SK-N-SH (cell line): ENCODE measurements at regions not wholly inside any gene's neighbourhood (a gene's known extent, or its start where the extent isn't known, plus 50 kb on each side); places are given as distances from the start of the nearest gene placed in this dataset.

ENCODE experiments used
- CTCF ChIA-PET: fragments of 300-600, 350-600 bp; formaldehyde crosslinking; extraction: SDS; loops from one replicate; lab custom pipeline; 2021; lab: Yijun Ruan, JAX
- POLR2A ChIA-PET: fragments of 350-600 bp; sonication (Branson Sonifier 250); formaldehyde crosslinking; extraction: SDS; loops from one replicate; lab custom pipeline; 2020; ENCODE audit warnings: antibody characterized with exemption, inconsistent platforms; lab: Yijun Ruan, JAX
- DNase-seq: peaks from one replicate; pipeline ENCODE4 v3.0.0; 2012
- H2AFZ ChIP-seq: fragments of 200-600 bp; sonication (generic); 2 replicates; pipeline ENCODE4 v1.8.1; 2016; ENCODE audit warnings: antibody characterized with exemption, mild to moderate bottlenecking, low read depth
- H3F3A ChIP-seq: fragments of 200-600 bp; sonication (generic); replicated peaks from 2 replicates; pipeline ENCODE3; 2016; ENCODE audit warnings: antibody characterized with exemption, mild to moderate bottlenecking; ENCODE audit not compliant: insufficient read depth
- H3K27ac ChIP-seq, 2 experiments: fragments of 200-500 bp in 1 of 2; fragments of 200-600 bp in 1 of 2; sonication (Bioruptor generic) in 1 of 2; sonication (generic), shearing (Covaris generic) in 1 of 2; 2 replicates each; pipeline versions ENCODE4 v1.5.1 to v1.6.1; 2014 to 2016; ENCODE audit warnings: low read depth in 2 of 2, inconsistent platforms in 1 of 2, low read length in 1 of 2, mild to moderate bottlenecking in 1 of 2, mixed read lengths in 1 of 2
- H3K27me3 ChIP-seq: fragments of 200-600 bp; sonication (generic), shearing (Covaris generic); 2 replicates; pipeline ENCODE4 v1.6.1; 2016; ENCODE audit warnings: mixed run types; ENCODE audit not compliant: insufficient read depth
- H3K36me3 ChIP-seq, 2 experiments: fragments of 200-500 bp in 1 of 2; fragments of 200-600 bp in 1 of 2; sonication (Bioruptor generic) in 1 of 2; sonication (generic) in 1 of 2; replicated peaks in 1 of 2; 2 replicates each; pipeline versions ENCODE3 to v1.5.1; 2014 to 2016; ENCODE audit warnings: low read length in 1 of 2, mild to moderate bottlenecking in 1 of 2; ENCODE audit not compliant: insufficient read depth in 2 of 2, control insufficient read depth in 1 of 2
- H3K4me1 ChIP-seq, 2 experiments: fragments of 200-500 bp in 1 of 2; fragments of 200-600 bp in 1 of 2; sonication (Bioruptor generic) in 1 of 2; sonication (generic), shearing (Covaris generic) in 1 of 2; 2 replicates each; pipeline versions ENCODE4 v1.5.1 to v1.6.1; 2014 to 2016; ENCODE audit warnings: low read depth in 1 of 2, low read length in 1 of 2, mixed run types in 1 of 2; ENCODE audit not compliant: insufficient read depth in 2 of 2, control insufficient read depth in 1 of 2
- H3K4me2 ChIP-seq: fragments of 200-600 bp; sonication (generic), shearing (Covaris generic); 2 replicates; pipeline ENCODE4 v1.6.1; 2017; ENCODE audit warnings: mixed run types
- H3K4me3 ChIP-seq, 2 experiments: fragments of 200-500 bp in 1 of 2; fragments of 200-600 bp in 1 of 2; sonication (Bioruptor generic) in 1 of 2; sonication (generic), shearing (Covaris generic) in 1 of 2; 2 replicates each; pipeline versions ENCODE4 v1.5.1 to v1.8.1; 2014 to 2016; ENCODE audit warnings: low read depth in 2 of 2, inconsistent platforms in 1 of 2, low read length in 1 of 2, mild to moderate bottlenecking in 1 of 2, mixed read lengths in 1 of 2, moderate library complexity in 1 of 2
- H3K79me2 ChIP-seq: fragments of 200-600 bp; sonication (generic); 2 replicates; pipeline ENCODE4 v1.8.1; 2017; ENCODE audit warnings: mild to moderate bottlenecking; ENCODE audit not compliant: insufficient read depth
- H3K9ac ChIP-seq: fragments of 200-600 bp; sonication (generic); 2 replicates; pipeline ENCODE4 v1.6.1; 2017; ENCODE audit warnings: mixed run types
- H3K9me2 ChIP-seq: fragments of 200-600 bp; sonication (generic); 2 replicates; pipeline ENCODE4 v1.6.1; 2017; ENCODE audit warnings: mixed run types
- H3K9me3 ChIP-seq: fragments of 200-600 bp; sonication (generic); 2 replicates; pipeline ENCODE4 v1.6.1; 2017; ENCODE audit warnings: mixed run types, mild to moderate bottlenecking, moderate library complexity
- H4K20me1 ChIP-seq: fragments of 200-600 bp; sonication (generic); 2 replicates; pipeline ENCODE4 v1.6.1; 2017; ENCODE audit warnings: mild to moderate bottlenecking, mixed run types; ENCODE audit not compliant: insufficient read depth
- ELF1 ChIP-seq: IDR thresholded peaks from 2 replicates; pipeline ENCODE4 v1.4.0; 2012
- EP300 ChIP-seq, 2 experiments: IDR thresholded peaks; 2 replicates each; pipeline versions ENCODE4 v1.4.0 to v1.6.1; 2012; ENCODE audit warnings: borderline replicate concordance in 1 of 2, low read depth in 1 of 2, low read length in 1 of 2
- EZH2phosphoT487 ChIP-seq: fragments of 200-600 bp; sonication (generic); IDR thresholded peaks from 2 replicates; pipeline ENCODE4 v1.6.1; 2017; ENCODE audit warnings: low read depth, mixed run types, mild to moderate bottlenecking, antibody characterized with exemption, moderate library complexity, borderline replicate concordance
- FOXM1 ChIP-seq: IDR thresholded peaks from 2 replicates; pipeline ENCODE4 v1.4.0; 2012; ENCODE audit warnings: low read depth, mild to moderate bottlenecking
- GATA2 ChIP-seq: sonication (generic); formaldehyde crosslinking; IDR thresholded peaks from 2 replicates; pipeline ENCODE4 v1.5.0; 2020; ENCODE audit warnings: mild to moderate bottlenecking, missing genetic modification reagents
- IRF3 ChIP-seq: fragments of 150-350 bp; IDR thresholded peaks from 2 replicates; pipeline ENCODE4 v1.6.1; 2016; ENCODE audit warnings: mild to moderate bottlenecking, low read depth, low read length
- MAX ChIP-seq: IDR thresholded peaks from 2 replicates; pipeline ENCODE4 v1.4.0; 2012; ENCODE audit warnings: low read depth
- POLR2AphosphoS5 ChIP-seq: IDR thresholded peaks from 2 replicates; pipeline ENCODE4 v1.6.1; 2012; ENCODE audit warnings: low read depth, low read length
- RAD21 ChIP-seq: IDR thresholded peaks from 2 replicates; pipeline ENCODE4 v1.6.1; 2012; ENCODE audit warnings: mild to moderate bottlenecking, low read length
- RCOR1 ChIP-seq: fragments of 150-350 bp; IDR thresholded peaks from 2 replicates; pipeline ENCODE4 v1.6.1; 2017; ENCODE audit warnings: antibody characterized with exemption, low read length
- REST ChIP-seq: IDR thresholded peaks from 2 replicates; pipeline ENCODE4 v1.6.1; 2012; ENCODE audit warnings: mild to moderate bottlenecking, low read depth, low read length, moderate library complexity
- TCF12 ChIP-seq: IDR thresholded peaks from 2 replicates; pipeline ENCODE4 v1.4.0; 2012
- TEAD4 ChIP-seq: IDR thresholded peaks from 2 replicates; pipeline ENCODE4 v1.4.0; 2012; ENCODE audit warnings: mild to moderate bottlenecking, borderline replicate concordance; ENCODE audit not compliant: insufficient read depth
- USF1 ChIP-seq: IDR thresholded peaks from 2 replicates; pipeline ENCODE4 v1.4.0; 2012; ENCODE audit warnings: low read depth, borderline replicate concordance
- USF2 ChIP-seq: fragments of 150-350 bp; IDR thresholded peaks from 2 replicates; pipeline ENCODE4 v1.6.1; 2017; ENCODE audit warnings: antibody characterized with exemption, low read length, low read depth, borderline replicate concordance
- ZBTB33 ChIP-seq: IDR thresholded peaks from 2 replicates; pipeline ENCODE4 v1.4.0; 2012; ENCODE audit warnings: low read depth, borderline replicate concordance
- WGBS: methylation state at CpG from one replicate; pipeline ENCODE4 v1.1.6; 2017; ENCODE audit warnings: low lambda C conversion rate; 5-methylcytosine and 5-hydroxymethylcytosine counted together

GRCh38 chr4:17085416-17085815 is 187.0 kb upstream of the LDB2 start (continued):
- TF ChIP-seq TCF12: no peak
- no peak for TF ChIP-seq MAX
- no peak for TF ChIP-seq REST
- no peak for TF ChIP-seq USF2
- TF ChIP-seq RCOR1: no peak

GRCh38 chr4:17082186-17082585 is 183.7 kb upstream of the LDB2 start:
- no peak for DNase-seq
- 68% methylated on average over 4 of the region's 4 CpGs for WGBS
- Histone ChIP-seq H2AFZ (peak overlapping the region; percentile 18; the same call in 1 of the 2 replicates), H3F3A (no peaks in the 10 kb centered on the region), H3K27me3 (no peaks in the 10 kb centered on the region), H3K9me3 (no peaks in the 10 kb centered on the region), H3K4me1 (peaks cover 2 to 9% of the 10 kb centered on the region in 2 experiments; a peak in 2 of 4 replicates), H3K36me3 (no peaks in the 10 kb centered on the region), H3K9me2 (no peaks in the 10 kb centered on the region), H3K27ac (no peak overlapping the region), H3K4me3 (no peak overlapping the region), H3K79me2 (no peaks in the 10 kb centered on the region), H3K9ac (no peak overlapping the region), H4K20me1 (no peaks in the 10 kb centered on the region), H3K4me2 (no peak overlapping the region)
- POLR2A ChIA-PET: no interaction called here
- CTCF ChIA-PET: interaction anchor here (0.7 kb wide), 1 partner anchor 366 kb away, joined by 3 read pairs; no protein-coding TSS in a partner anchor
- no peak for TF ChIP-seq REST
- TF ChIP-seq USF1: no peak
- no peak for TF ChIP-seq GATA2
- TF ChIP-seq EZH2phosphoT487: no peak
- no peak for TF ChIP-seq ELF1
- peak in 1 of 2 experiments; percentile 19; a peak in 1 of 4 replicates for TF ChIP-seq EP300 (IDR thresholded peaks at IDR 0.05; ENCODE audit: borderline replicate concordance in 1 of 2, low read depth in 1 of 2, low read length in 1 of 2)
- TF ChIP-seq FOXM1: no peak
- no peak for TF ChIP-seq ZBTB33
- no peak for TF ChIP-seq RAD21
- TF ChIP-seq TCF12: peak; percentile 58; the same call in 1 of the 2 replicates
- TF ChIP-seq POLR2AphosphoS5: no peak
- no peak for TF ChIP-seq IRF3
- no peak for TF ChIP-seq TEAD4
- TF ChIP-seq, all 33 proteins: peak for 2
